ENCODE measurements at regions not wholly inside any gene's neighbourhood (a gene's known extent, or its start where the extent isn't known, plus 50 kb on each side); places are given as distances from the start of the nearest gene placed in this dataset.

GRCh38 chr10:52574697-52575096 is 197.9 kb downstream of the MBL2 start:
- TF ChIP-seq TAF1 (conservative IDR thresholded peaks at IDR 0.05) (no peak), JUND (IDR thresholded peaks at IDR 0.05) (no peak), FOXA1 (IDR thresholded peaks at IDR 0.05) (no peak)
- TF ChIP-seq, protein P1, sequence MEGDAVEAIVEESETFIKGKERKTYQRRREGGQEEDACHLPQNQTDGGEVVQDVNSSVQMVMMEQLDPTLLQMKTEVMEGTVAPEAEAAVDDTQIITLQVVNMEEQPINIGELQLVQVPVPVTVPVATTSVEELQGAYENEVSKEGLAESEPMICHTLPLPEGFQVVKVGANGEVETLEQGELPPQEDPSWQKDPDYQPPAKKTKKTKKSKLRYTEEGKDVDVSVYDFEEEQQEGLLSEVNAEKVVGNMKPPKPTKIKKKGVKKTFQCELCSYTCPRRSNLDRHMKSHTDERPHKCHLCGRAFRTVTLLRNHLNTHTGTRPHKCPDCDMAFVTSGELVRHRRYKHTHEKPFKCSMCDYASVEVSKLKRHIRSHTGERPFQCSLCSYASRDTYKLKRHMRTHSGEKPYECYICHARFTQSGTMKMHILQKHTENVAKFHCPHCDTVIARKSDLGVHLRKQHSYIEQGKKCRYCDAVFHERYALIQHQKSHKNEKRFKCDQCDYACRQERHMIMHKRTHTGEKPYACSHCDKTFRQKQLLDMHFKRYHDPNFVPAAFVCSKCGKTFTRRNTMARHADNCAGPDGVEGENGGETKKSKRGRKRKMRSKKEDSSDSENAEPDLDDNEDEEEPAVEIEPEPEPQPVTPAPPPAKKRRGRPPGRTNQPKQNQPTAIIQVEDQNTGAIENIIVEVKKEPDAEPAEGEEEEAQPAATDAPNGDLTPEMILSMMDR (IDR thresholded peaks at IDR 0.05; ENCODE audit: low read depth, low read length, missing input control) = no peak
